Activated B cell treated with CpG ODN at 0.5 μM for 24 hours (primary cell): ENCODE measurements at regions not wholly inside any gene's neighbourhood (a gene's known extent, or its start where the extent isn't known, plus 50 kb on each side); places are given as distances from the start of the nearest gene placed in this dataset.
"Not testable (repeated sequence)": the region's sequence is repeated elsewhere in the genome, so short reads cannot be mapped to it uniquely, and the experiment has no call there.

Source experiments
- ATAC-seq: fragments of 200-7000 bp; cut with Tn5 transposase; one replicate; pipeline ENCODE4 v1.10.0; 2021; ENCODE audit warnings: low read depth, mild to moderate bottlenecking, moderate library complexity
- CTCF ChIA-PET: fragments of 350-600 bp; sonication (Branson Sonifier 250); formaldehyde crosslinking; loops from one replicate; lab custom pipeline; 2021; ENCODE audit warnings: antibody characterized with exemption; lab: Charles Lee
- POLR2A ChIA-PET: fragments of 350-600 bp; sonication (Branson Sonifier 250); formaldehyde crosslinking; loops from one replicate; lab custom pipeline; 2021; ENCODE audit warnings: antibody characterized with exemption; lab: Charles Lee
- DNase-seq: peaks from one replicate; pipeline ENCODE4 v3.0.0; 2022
- H3K27ac Mint-ChIP-seq: one replicate; pipeline ENCODE4 v1.8.0; 2020; ENCODE audit warnings: mixed read lengths
- H3K27me3 Mint-ChIP-seq: one replicate; pipeline ENCODE4 v1.8.0; 2021; ENCODE audit warnings: mixed read lengths
- H3K36me3 Mint-ChIP-seq: one replicate; pipeline ENCODE4 v1.8.0; 2021; ENCODE audit warnings: low read depth, mixed read lengths
- H3K4me1 Mint-ChIP-seq: one replicate; pipeline ENCODE4 v1.8.0; 2021; ENCODE audit warnings: mixed read lengths
- H3K4me3 Mint-ChIP-seq: one replicate; pipeline ENCODE4 v1.8.0; 2020; ENCODE audit warnings: mild to moderate bottlenecking, mixed read lengths
- H3K9me3 Mint-ChIP-seq: one replicate; pipeline ENCODE4 v1.8.0; 2020; ENCODE audit warnings: mixed read lengths
- intact Hi-C: fragments of 100-400 bp; cut with micrococcal nuclease; formaldehyde crosslinking; loops from one replicate; pipeline ENCODE4 v1.15.1; 2024
- TF ChIP-seq, protein P1 (sequence below): fragments of 200-600 bp; IDR thresholded peaks from one replicate; pipeline ENCODE4 v1.8.0; 2022; ENCODE audit warnings: antibody characterized with exemption, mild to moderate bottlenecking

DNA sequence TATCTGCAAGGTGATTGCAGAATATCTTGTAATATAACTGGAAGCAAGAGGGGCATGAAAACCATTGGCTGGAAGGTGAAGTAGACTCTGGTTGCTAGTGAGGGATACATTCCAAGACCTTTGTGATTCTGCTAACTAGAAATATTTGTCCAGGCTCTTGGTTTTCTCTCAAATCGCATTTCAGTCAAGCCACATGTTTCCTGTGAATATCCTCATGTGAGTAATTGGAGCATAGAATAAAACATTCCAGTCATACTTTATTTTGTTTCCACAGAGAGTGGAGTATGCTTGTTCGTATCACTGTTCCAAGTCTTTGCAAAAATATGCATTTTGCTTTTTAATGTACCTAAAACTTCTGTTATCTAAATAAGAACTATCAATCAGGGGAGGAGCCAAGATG is 850.0 kb downstream of the EPHA3 start:
- ATAC-seq (no peak), DNase-seq (no peak)
- peaks cover 3% of the 10 kb centered on the region for H3K9me3 Mint-ChIP-seq
- no peaks in the 10 kb centered on the region for H3K27me3 Mint-ChIP-seq
- H3K27ac Mint-ChIP-seq: no peak overlapping the region
- no peaks in the 10 kb centered on the region for H3K36me3 Mint-ChIP-seq
- H3K4me3 Mint-ChIP-seq: no peak overlapping the region
- ChIA-PET POLR2A (no interaction called here), CTCF (no interaction called here)
- TF ChIP-seq, protein P1, sequence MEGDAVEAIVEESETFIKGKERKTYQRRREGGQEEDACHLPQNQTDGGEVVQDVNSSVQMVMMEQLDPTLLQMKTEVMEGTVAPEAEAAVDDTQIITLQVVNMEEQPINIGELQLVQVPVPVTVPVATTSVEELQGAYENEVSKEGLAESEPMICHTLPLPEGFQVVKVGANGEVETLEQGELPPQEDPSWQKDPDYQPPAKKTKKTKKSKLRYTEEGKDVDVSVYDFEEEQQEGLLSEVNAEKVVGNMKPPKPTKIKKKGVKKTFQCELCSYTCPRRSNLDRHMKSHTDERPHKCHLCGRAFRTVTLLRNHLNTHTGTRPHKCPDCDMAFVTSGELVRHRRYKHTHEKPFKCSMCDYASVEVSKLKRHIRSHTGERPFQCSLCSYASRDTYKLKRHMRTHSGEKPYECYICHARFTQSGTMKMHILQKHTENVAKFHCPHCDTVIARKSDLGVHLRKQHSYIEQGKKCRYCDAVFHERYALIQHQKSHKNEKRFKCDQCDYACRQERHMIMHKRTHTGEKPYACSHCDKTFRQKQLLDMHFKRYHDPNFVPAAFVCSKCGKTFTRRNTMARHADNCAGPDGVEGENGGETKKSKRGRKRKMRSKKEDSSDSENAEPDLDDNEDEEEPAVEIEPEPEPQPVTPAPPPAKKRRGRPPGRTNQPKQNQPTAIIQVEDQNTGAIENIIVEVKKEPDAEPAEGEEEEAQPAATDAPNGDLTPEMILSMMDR: no peak
- no peaks in the 10 kb centered on the region for H3K4me1 Mint-ChIP-seq
- intact Hi-C loops: no loop called here

DNA sequence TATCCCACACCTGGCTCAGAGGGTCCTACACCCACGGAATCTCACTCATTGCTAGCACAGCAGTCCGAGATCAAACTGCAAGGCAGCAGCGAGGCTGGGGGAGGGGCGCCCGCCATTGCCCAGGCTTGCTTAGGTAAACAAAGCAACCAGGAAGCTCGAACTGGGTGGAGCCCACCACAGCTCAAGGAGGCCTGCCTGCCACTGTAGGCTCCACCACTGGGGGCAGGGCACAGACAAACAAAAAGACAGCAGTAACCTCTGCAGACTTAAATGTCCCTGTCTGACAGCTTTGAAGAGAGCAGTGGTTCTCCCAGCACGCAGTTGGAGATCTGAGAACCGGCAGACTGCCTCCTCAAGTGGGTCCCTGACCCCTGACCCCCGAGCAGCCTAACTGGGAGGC is 850.7 kb downstream of the EPHA3 start:
- POLR2A ChIA-PET, H3K9me3 Mint-ChIP-seq, H3K36me3 Mint-ChIP-seq, intact Hi-C loops, CTCF ChIA-PET, H3K27ac Mint-ChIP-seq, ATAC-seq, H3K4me3 Mint-ChIP-seq, H3K27me3 Mint-ChIP-seq, H3K4me1 Mint-ChIP-seq, DNase-seq: not testable (repeated sequence)

DNA sequence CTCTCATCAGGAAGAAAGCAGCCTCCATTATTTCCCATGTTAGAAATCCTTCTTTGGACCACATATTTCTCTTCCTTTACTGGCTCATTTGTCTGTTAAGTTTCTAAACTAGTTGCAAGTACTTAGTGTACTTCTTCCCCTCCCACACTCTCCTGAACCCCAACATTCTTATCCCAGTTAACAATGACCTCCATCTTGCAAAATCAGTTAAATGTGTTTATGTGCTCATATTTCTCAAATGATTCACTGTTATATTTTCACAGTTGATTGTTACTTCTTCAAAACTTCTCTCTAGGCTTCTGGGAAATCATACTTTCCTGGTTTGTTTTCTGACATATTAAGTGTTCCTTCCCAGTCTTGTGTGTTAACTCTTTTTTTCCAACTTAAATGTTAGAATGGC is 856.9 kb downstream of the EPHA3 start:
- H3K4me1 Mint-ChIP-seq: no peaks in the 10 kb centered on the region
- CTCF ChIA-PET: no interaction called here
- DNase-seq: no peak
- H3K27ac Mint-ChIP-seq: no peak overlapping the region
- TF ChIP-seq, protein P1: no peak
- intact Hi-C loops: no loop called here
- peaks cover 6% of the 10 kb centered on the region for H3K9me3 Mint-ChIP-seq
- no peak for ATAC-seq
- no peaks in the 10 kb centered on the region for H3K36me3 Mint-ChIP-seq
- POLR2A ChIA-PET: no interaction called here
- no peak overlapping the region for H3K4me3 Mint-ChIP-seq
- H3K27me3 Mint-ChIP-seq: no peaks in the 10 kb centered on the region

DNA sequence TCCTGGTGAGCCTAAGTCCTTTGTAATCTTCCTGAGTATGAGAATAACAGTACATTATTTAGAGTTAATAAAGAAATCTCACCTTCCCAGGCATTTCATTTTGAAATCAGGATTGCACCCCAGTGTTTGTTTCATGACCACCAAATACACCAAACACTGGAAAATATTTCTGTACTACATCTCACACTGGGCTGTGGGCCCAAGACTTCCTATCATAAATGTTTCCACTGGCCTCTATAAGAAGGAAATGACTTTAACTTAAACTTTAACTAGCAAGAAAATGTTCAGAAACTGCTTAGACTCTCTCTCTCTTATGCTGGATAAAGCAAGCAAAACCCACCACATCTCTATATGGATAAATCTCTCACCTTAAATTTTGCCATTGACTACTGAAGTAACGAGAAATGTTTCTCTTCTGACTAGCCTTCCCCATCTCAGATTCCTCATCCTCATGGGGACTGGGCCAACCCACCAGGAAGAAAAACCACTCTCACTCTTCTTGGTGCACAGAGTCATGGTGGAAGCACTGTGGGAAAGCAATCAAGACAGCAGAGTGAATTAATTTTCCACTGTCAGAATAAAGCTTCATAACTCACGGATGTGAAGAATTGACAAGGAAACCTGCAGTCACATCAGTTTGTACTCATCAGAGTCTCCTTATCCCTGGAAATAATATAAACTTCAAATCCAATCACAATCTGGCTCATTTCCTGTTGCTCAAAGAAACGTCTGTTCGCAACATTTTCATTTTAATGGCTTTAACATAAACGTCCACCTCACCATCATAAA is 859.6 kb downstream of the EPHA3 start:
- H3K36me3 Mint-ChIP-seq: no peaks in the 10 kb centered on the region
- TF ChIP-seq, protein P1: no peak
- no peaks in the 10 kb centered on the region for H3K4me1 Mint-ChIP-seq
- no peak overlapping the region for H3K27ac Mint-ChIP-seq
- ChIA-PET POLR2A (no interaction called here), CTCF (no interaction called here)
- H3K9me3 Mint-ChIP-seq: peaks cover 6% of the 10 kb centered on the region
- ATAC-seq (no peak), DNase-seq (no peak)
- no peak overlapping the region for H3K4me3 Mint-ChIP-seq
- intact Hi-C loops: no loop called here
- H3K27me3 Mint-ChIP-seq: no peaks in the 10 kb centered on the region

DNA sequence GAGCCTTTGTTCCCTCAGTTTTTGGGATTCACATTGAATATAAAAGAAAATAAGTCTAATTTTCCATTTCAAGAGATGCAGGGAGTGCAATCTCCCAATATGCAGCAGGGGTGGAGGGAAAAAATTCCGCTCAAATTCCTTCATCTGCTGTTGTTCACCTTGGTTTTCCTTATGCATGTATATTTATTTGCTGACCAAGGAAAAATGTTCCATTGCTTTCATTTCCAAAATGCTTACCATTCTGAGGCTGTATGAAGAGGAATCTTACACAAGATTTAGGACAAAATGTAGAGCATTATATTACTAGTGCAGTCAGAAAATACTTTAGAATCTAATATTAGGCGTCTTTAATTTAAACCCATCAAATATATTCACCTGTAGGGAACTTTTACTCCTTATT is 863.9 kb downstream of the EPHA3 start:
- ChIA-PET POLR2A (no interaction called here), CTCF (no interaction called here)
- Mint-ChIP-seq H3K9me3 (peaks cover 6% of the 10 kb centered on the region), H3K4me1 (no peaks in the 10 kb centered on the region), H3K27me3 (no peaks in the 10 kb centered on the region), H3K27ac (no peak overlapping the region), H3K4me3 (no peak overlapping the region), H3K36me3 (no peaks in the 10 kb centered on the region)
- DNase-seq (no peak), ATAC-seq (no peak)
- intact Hi-C loops: no loop called here
- TF ChIP-seq, protein P1: no peak

DNA sequence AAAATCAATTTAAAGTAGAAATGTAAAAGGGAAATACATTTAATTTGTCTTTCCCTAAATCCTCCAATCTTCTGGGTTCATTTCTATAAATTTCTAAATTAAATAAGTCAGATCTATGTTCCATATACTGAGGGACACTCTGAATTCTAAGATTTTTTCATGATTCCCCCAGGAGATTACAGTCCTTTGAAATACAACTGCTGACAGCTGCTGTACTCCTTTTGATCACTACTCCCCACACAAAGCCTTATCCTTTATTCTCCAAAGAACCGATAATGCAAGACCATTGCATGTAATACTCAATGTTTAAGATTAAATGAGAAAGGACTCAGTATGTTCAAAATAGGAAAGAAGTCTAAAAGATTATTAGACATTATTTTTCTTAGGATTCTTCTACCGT is 865.7 kb downstream of the EPHA3 start:
- Mint-ChIP-seq H3K27me3 (no peaks in the 10 kb centered on the region), H3K36me3 (no peaks in the 10 kb centered on the region), H3K9me3 (peaks cover under 1% of the 10 kb centered on the region), H3K4me1 (no peaks in the 10 kb centered on the region), H3K4me3 (no peak overlapping the region), H3K27ac (no peak overlapping the region)
- DNase-seq (no peak), ATAC-seq (no peak)
- CTCF ChIA-PET: no interaction called here
- POLR2A ChIA-PET: no interaction called here
- intact Hi-C loops: no loop called here
- TF ChIP-seq, protein P1: no peak
